GM12801 (cell line): ENCODE measurements at regions not wholly inside any gene's neighbourhood (a gene's known extent, or its start where the extent isn't known, plus 50 kb on each side); places are given as distances from the start of the nearest gene placed in this dataset.

Experiments used
- TF ChIP-seq, protein P1 (sequence below): IDR thresholded peaks from one replicate; pipeline ENCODE4 v1.5.1; 2011; ENCODE audit warnings: control low read depth; ENCODE audit not compliant: insufficient read length; ENCODE audit errors: extremely low read depth

DNA sequence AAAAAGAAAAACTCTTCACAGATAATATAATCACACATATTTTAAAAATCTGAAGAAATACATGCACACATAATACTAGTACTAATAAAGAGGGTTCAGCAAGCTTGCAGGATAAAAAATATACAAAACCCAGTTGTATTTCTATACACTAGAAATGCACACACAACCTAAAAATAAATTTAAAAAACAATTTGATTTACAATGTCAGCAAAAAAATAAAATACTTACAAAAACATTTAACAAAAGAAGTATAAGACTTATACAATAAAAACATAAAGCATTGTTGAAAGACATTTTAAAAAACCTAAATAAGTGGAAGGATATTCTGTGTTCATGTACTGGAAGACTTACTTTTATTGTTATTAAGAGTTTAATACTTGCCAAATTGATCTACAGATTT is 81.7 kb upstream of the ALK start:
- TF ChIP-seq, protein P1, sequence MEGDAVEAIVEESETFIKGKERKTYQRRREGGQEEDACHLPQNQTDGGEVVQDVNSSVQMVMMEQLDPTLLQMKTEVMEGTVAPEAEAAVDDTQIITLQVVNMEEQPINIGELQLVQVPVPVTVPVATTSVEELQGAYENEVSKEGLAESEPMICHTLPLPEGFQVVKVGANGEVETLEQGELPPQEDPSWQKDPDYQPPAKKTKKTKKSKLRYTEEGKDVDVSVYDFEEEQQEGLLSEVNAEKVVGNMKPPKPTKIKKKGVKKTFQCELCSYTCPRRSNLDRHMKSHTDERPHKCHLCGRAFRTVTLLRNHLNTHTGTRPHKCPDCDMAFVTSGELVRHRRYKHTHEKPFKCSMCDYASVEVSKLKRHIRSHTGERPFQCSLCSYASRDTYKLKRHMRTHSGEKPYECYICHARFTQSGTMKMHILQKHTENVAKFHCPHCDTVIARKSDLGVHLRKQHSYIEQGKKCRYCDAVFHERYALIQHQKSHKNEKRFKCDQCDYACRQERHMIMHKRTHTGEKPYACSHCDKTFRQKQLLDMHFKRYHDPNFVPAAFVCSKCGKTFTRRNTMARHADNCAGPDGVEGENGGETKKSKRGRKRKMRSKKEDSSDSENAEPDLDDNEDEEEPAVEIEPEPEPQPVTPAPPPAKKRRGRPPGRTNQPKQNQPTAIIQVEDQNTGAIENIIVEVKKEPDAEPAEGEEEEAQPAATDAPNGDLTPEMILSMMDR = no peak

DNA sequence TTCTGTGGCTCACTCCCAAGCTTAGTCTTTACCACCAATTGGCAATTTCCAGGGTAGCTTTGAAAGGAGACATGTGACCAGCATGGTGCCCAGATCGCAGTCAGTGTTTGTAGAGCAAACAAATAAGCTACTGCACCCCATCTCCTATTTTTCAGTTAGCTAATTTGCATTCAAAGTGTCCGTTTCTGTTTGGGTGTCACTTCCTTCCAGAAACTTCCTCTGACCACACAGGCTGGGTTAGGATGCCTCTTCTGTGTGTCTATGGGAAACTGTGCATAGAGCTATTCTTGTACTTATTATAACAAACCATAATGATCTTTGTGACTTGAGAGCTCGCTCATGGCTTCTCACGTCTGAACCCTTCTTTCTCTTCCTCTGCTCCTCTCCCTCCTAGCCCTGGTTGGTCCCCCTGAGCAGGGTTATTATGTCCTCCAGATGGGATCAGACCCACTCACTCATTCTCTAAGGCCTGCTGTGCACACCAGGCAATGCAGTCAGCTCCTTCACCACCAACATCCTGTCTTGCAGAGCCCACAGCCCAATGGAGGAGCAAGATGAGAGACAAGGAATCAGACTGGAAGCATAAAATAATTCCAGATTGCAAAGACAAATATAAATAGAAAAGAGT is 101.2 kb upstream of the ALK start:
- TF ChIP-seq, protein P1 = no peak

DNA sequence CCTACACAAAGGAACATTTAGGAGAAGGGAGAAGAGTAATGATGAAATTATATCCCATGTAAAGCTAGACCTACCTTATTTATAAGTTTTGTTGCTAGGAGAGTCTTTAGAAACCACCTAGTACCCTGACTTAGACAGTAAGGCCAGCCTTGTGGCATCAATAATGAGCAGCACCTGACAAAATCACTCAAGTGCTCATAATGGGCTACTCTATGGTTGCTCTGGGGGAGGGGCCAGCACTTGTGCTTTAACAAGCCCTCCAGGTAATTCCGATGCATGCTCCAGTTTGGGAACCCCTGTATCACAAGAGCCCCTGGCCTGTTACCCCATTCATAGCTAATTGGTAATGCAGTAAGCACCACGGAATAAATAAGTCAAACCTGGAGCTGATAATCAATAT is 102.9 kb upstream of the ALK start:
- TF ChIP-seq, protein P1 = no peak

DNA sequence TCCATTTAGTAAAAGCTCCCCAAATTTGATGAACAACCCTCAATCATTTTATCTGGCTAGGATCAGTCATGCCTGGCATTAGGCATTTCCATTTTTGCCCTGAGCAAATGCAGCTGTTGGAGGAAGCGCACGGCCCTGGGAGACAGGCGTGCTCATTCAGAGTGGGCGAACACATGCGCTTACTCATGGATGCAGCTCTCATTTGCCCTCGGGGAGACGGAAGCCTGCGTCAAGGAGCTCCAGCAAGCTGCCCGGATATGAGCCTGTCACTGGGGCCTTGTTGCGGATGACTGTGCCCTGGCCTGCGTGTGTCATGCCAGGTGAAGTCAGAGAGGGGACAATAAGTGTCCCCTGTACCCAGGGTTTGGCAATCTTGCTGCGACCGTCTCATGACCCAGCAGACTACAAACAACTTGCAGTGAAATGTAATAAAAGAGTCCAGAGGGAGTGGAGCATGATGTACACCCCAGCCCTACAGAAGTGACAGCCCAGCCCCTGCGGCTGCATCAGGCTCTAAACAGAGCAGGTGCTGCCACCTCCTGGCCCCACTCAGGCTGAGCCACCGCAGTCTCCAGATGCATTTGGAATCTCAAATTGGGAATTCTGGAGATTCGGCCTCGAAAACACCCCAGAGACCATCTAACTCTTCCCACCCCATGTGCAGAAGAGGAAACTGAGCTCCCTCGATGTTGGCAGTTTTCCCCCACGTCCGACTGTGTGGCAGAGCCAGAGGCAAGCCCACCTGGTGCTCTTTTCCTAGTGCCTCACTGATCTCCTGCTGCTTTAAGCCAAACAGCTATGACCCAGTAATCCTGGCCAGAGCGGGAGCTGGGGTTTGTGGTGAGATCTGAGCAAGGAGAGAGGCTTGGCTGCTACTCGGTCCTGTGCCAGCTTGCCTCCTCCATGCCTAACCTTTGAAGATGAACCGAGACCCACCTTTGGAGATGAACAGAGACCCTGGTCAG is 105.0 kb upstream of the ALK start:
- TF ChIP-seq, protein P1 = no peak

DNA sequence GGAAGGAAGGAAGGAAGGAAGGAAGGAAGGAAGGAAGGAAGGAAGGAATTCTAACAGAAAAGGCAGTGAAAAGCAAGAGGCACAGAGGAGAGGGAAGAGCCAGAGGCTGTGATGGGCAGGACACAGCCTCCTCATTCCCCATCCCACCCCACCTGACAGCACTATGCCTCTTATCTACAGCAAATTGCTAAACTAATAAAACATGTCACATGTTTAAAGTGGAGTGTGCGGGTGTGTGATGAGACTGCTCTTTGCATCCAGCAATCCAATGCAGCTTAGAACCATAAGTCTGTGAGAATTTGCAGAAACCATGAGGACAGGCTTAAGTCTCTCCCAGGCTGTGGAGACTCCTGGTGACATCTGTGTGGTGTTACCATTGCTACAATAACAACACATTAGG is 108.4 kb upstream of the ALK start:
- TF ChIP-seq, protein P1 = no peak

DNA sequence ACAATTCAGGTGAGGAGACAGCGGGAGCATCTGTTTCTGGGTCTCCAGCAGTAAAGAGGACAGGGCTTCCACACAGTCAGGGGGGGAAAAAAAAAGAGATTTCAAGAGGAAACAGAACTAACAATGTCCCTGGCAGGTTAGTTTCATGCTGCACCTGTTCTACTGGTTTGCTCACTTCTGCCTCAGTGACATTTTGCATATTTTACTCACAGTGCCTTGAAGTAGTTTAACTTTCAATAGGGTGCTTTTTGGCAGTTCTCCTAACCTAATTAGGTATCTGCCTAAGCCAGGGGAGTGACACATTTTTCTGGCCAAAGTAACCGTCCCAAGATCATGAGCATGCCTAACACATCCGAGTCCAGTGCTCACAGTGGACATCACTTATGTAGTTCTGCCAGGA is 109.0 kb upstream of the ALK start:
- TF ChIP-seq, protein P1 = no peak

DNA sequence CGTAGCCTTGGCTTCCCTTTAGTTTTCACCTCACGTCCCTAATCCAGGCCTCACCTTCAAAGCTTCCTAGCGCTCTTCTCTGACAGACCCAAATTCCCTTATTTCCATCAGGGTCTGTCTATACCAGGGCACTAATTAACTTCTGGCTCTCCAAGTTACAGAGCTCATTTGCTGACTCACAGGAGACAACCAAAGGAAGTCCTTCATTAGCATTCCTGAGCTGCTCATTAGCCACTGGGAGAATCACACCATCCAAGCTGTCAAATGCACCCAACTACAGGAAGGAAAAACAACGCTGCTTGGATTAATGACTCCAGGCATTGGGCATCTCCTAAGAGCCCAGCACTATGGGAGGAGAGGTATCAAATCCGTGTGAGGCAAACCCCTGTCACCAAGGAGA is 109.8 kb upstream of the ALK start:
- TF ChIP-seq, protein P1 = no peak
